ENCODE measurements at regions not wholly inside any gene's neighbourhood (a gene's known extent, or its start where the extent isn't known, plus 50 kb on each side); places are given as distances from the start of the nearest gene placed in this dataset.
"Not testable (repeated sequence)": the region's sequence is repeated elsewhere in the genome, so short reads cannot be mapped to it uniquely, and the experiment has no call there.

GRCh38 chr3:26845194-26845593, 222.6 kb downstream of the LRRC3B start:
- Histone ChIP-seq H3K4me1 (peaks cover 5% of the 10 kb centered on the region; the same call in 1 of the 2 replicates), H3K36me3 (no peaks in the 10 kb centered on the region), H3K27me3 (no peaks in the 10 kb centered on the region), H3K9ac (no peak overlapping the region), H3K27ac (no peak overlapping the region), H3K4me2 (no peak overlapping the region), H4K20me1 (no peaks in the 10 kb centered on the region), H3K4me3 (no peak overlapping the region), H3K9me3 (no peaks in the 10 kb centered on the region)
- no peak for TF ChIP-seq Cebpa-rat (IDR thresholded peaks at IDR 0.05)

- H3K27me3 ChIP-seq = no peaks in the 10 kb centered on the region
- H3K4me3 ChIP-seq = no peak overlapping the region
- H3K27ac ChIP-seq = no peak overlapping the region
- H3K36me3 ChIP-seq = no peaks in the 10 kb centered on the region
- no peak overlapping the region for H3K4me2 ChIP-seq
- TF ChIP-seq Cebpa-rat (IDR thresholded peaks at IDR 0.05) = no peak
- no peak overlapping the region for H3K9ac ChIP-seq
- H4K20me1 ChIP-seq = no peaks in the 10 kb centered on the region
- H3K4me1 ChIP-seq = peaks cover 5% of the 10 kb centered on the region; the same call in 1 of the 2 replicates
- H3K9me3 ChIP-seq = no peaks in the 10 kb centered on the region
These were observed 225.1 kb downstream of the LRRC3B start for GRCh38 chr3:26847680-26848079.

GRCh38 chr3:26894443-26894842, 271.9 kb downstream of the LRRC3B start:
- Histone ChIP-seq H3K4me1 (no peaks in the 10 kb centered on the region), H3K27ac (no peak overlapping the region), H3K4me3 (no peak overlapping the region), H3K9me3 (no peaks in the 10 kb centered on the region), H3K27me3 (no peaks in the 10 kb centered on the region), H3K9ac (no peak overlapping the region), H4K20me1 (no peaks in the 10 kb centered on the region), H3K36me3 (no peaks in the 10 kb centered on the region), H3K4me2 (no peak overlapping the region)
- no peak for TF ChIP-seq Cebpa-rat (IDR thresholded peaks at IDR 0.05)

- Histone ChIP-seq H3K9ac (no peak overlapping the region), H4K20me1 (no peaks in the 10 kb centered on the region), H3K27ac (no peak overlapping the region; the same call in 1 of the 2 replicates), H3K4me2 (peak overlapping the region; percentile 43), H3K9me3 (no peaks in the 10 kb centered on the region), H3K4me3 (no peak overlapping the region), H3K4me1 (peaks cover 17% of the 10 kb centered on the region), H3K36me3 (no peaks in the 10 kb centered on the region), H3K27me3 (no peaks in the 10 kb centered on the region)
- no peak for TF ChIP-seq Cebpa-rat (IDR thresholded peaks at IDR 0.05)
These were observed 292.6 kb downstream of the LRRC3B start for GRCh38 chr3:26915208-26915607.

GRCh38 chr3:26920646-26921478, 298.3 kb downstream of the LRRC3B start:
- peaks cover 14% of the 10 kb centered on the region for H3K4me1 ChIP-seq
- no peaks in the 10 kb centered on the region for H3K36me3 ChIP-seq
- no peak overlapping the region for H3K9ac ChIP-seq
- no peaks in the 10 kb centered on the region for H4K20me1 ChIP-seq
- H3K27ac ChIP-seq = no peak overlapping the region
- TF ChIP-seq Cebpa-rat (IDR thresholded peaks at IDR 0.05) = no peak
- no peaks in the 10 kb centered on the region for H3K27me3 ChIP-seq
- H3K9me3 ChIP-seq = no peaks in the 10 kb centered on the region
- H3K4me3 ChIP-seq = no peak overlapping the region
- H3K4me2 ChIP-seq = peak overlapping the region; percentile 52

GRCh38 chr3:26931896-26932295, 309.3 kb downstream of the LRRC3B start:
- H3K9ac ChIP-seq = no peak overlapping the region
- no peaks in the 10 kb centered on the region for H4K20me1 ChIP-seq
- no peaks in the 10 kb centered on the region for H3K27me3 ChIP-seq
- H3K4me3 ChIP-seq = no peak overlapping the region
- no peaks in the 10 kb centered on the region for H3K4me1 ChIP-seq
- H3K36me3 ChIP-seq = no peaks in the 10 kb centered on the region
- H3K4me2 ChIP-seq = no peak overlapping the region
- no peak overlapping the region for H3K27ac ChIP-seq
- no peak for TF ChIP-seq Cebpa-rat (IDR thresholded peaks at IDR 0.05)
- no peaks in the 10 kb centered on the region for H3K9me3 ChIP-seq

GRCh38 chr3:26932752-26933151, 310.2 kb downstream of the LRRC3B start:
- TF ChIP-seq Cebpa-rat (IDR thresholded peaks at IDR 0.05) = no peak
- Histone ChIP-seq H3K4me2 (no peak overlapping the region), H4K20me1 (no peaks in the 10 kb centered on the region)

GRCh38 chr3:26945480-26945879, 322.9 kb downstream of the LRRC3B start:
- not testable (repeated sequence) for H3K9ac ChIP-seq, H4K20me1 ChIP-seq, H3K27ac ChIP-seq, H3K27me3 ChIP-seq, H3K4me3 ChIP-seq, H3K36me3 ChIP-seq
- peaks cover 21% of the 10 kb centered on the region for H3K4me1 ChIP-seq
- peak overlapping the region; percentile 32; the same call in 1 of the 2 replicates for H3K4me2 ChIP-seq
- H3K9me3 ChIP-seq = peaks cover 42% of the 10 kb centered on the region

More at GRCh38 chr3:26932752-26933151, 310.2 kb downstream of the LRRC3B start:
- Histone ChIP-seq H3K4me1 (no peaks in the 10 kb centered on the region), H3K9ac (no peak overlapping the region), H3K9me3 (no peaks in the 10 kb centered on the region), H3K4me3 (no peak overlapping the region), H3K27ac (no peak overlapping the region), H3K36me3 (no peaks in the 10 kb centered on the region), H3K27me3 (no peaks in the 10 kb centered on the region)

- Histone ChIP-seq H3K36me3 (no peaks in the 10 kb centered on the region), H3K9me3 (no peaks in the 10 kb centered on the region), H3K4me3 (no peak overlapping the region), H3K27ac (no peak overlapping the region), H4K20me1 (no peaks in the 10 kb centered on the region), H3K4me1 (no peaks in the 10 kb centered on the region), H3K27me3 (no peaks in the 10 kb centered on the region), H3K4me2 (no peak overlapping the region), H3K9ac (no peak overlapping the region)
- no peak for TF ChIP-seq Cebpa-rat (IDR thresholded peaks at IDR 0.05)
These were observed 337.8 kb downstream of the LRRC3B start for GRCh38 chr3:26960382-26960781.

- Histone ChIP-seq H3K27me3 (no peaks in the 10 kb centered on the region), H3K36me3 (no peaks in the 10 kb centered on the region), H3K9me3 (no peaks in the 10 kb centered on the region), H4K20me1 (no peaks in the 10 kb centered on the region), H3K9ac (no peak overlapping the region), H3K4me3 (no peak overlapping the region), H3K27ac (no peak overlapping the region), H3K4me1 (no peaks in the 10 kb centered on the region), H3K4me2 (no peak overlapping the region)
- no peak for TF ChIP-seq Cebpa-rat (IDR thresholded peaks at IDR 0.05)
These were observed 340.2 kb downstream of the LRRC3B start for GRCh38 chr3:26962492-26963360.
